Upper lobe of right lung (tissue), 1 donor: ENCODE measurements at regions not wholly inside any gene's neighbourhood (a gene's known extent, or its start where the extent isn't known, plus 50 kb on each side); places are given as distances from the start of the nearest gene placed in this dataset.

Source experiments
- ATAC-seq: fragments of 200-7000 bp; cut with Tn5 transposase; one replicate; pipeline ENCODE4 v1.9.1; 2020; ENCODE audit warnings: mild to moderate bottlenecking, moderate library complexity
- DNase-seq: peaks from one replicate; pipeline ENCODE4 v3.0.0-alpha.2; 2020
- H3K27ac ChIP-seq: fragments of 200-600 bp; one replicate; pipeline ENCODE4 v1.8.0; 2022
- H3K27me3 ChIP-seq: fragments of 200-600 bp; one replicate; pipeline ENCODE4 v1.8.0; 2022; ENCODE audit warnings: mild to moderate bottlenecking
- H3K36me3 ChIP-seq: fragments of 200-600 bp; one replicate; pipeline ENCODE4 v1.8.0; 2022
- H3K4me1 ChIP-seq: fragments of 200-600 bp; one replicate; pipeline ENCODE4 v1.8.0; 2022
- H3K4me3 ChIP-seq: fragments of 200-600 bp; one replicate; pipeline ENCODE4 v1.8.0; 2022; ENCODE audit warnings: mild to moderate bottlenecking
- H3K9me3 ChIP-seq: fragments of 200-600 bp; one replicate; pipeline ENCODE4 v1.8.0; 2022
- CTCF ChIP-seq: fragments of 200-600 bp; IDR thresholded peaks from one replicate; pipeline ENCODE4 v1.8.0; 2022; ENCODE audit warnings: antibody characterized with exemption
- intact Hi-C: fragments of 100-400 bp; cut with DNase I; formaldehyde crosslinking; loops from one replicate; pipeline ENCODE4 v1.11.0; 2022
- donor health status: DM: no; HTN: yes; CAD: no; lungs with severe emphysema.

- Histone ChIP-seq H3K9me3 (no peaks in the 10 kb centered on the region), H3K4me1 (no peaks in the 10 kb centered on the region), H3K27me3 (no peaks in the 10 kb centered on the region), H3K27ac (no peak overlapping the region), H3K4me3 (no peak overlapping the region), H3K36me3 (no peaks in the 10 kb centered on the region)
- no peak for DNase-seq
- ATAC-seq = no peak
- no peak for TF ChIP-seq CTCF
- intact Hi-C loops = no loop called here
These were observed 325.9 kb downstream of the COL12A1 start for GRCh38 chr6:74879976-74880375.

- no peak overlapping the region for H3K27ac ChIP-seq
- ATAC-seq (no peak), DNase-seq (no peak)
- no peaks in the 10 kb centered on the region for H3K27me3 ChIP-seq
- no peaks in the 10 kb centered on the region for H3K4me1 ChIP-seq
- no peak overlapping the region for H3K4me3 ChIP-seq
- H3K9me3 ChIP-seq = no peaks in the 10 kb centered on the region
- TF ChIP-seq CTCF = no peak
- intact Hi-C loops = no loop called here
- H3K36me3 ChIP-seq = no peaks in the 10 kb centered on the region
These were observed 326.6 kb downstream of the COL12A1 start for GRCh38 chr6:74879234-74879633.

DNA sequence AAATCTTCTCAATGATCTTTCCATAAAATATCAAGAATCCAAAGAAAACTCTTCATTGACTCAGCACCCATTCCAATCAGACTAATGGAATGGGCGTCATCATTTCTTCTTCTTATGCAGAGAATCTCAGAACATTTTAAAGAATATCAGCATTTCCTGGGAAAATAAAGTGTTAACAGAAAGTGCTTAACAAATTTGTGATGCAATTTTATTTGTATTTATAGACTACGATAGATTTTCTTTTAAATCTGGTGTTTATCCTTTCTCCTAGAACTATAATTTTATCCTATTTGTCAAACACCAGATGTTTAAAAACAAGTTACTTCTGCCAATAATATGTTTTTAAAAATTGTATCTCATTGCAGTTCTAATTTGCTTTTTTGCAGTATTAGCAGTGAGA, 330.7 kb downstream of the COL12A1 start:
- Histone ChIP-seq H3K36me3 (no peaks in the 10 kb centered on the region), H3K4me3 (no peak overlapping the region), H3K27me3 (no peaks in the 10 kb centered on the region), H3K4me1 (no peaks in the 10 kb centered on the region), H3K27ac (no peak overlapping the region), H3K9me3 (no peaks in the 10 kb centered on the region)
- no peak for DNase-seq
- no peak for ATAC-seq
- intact Hi-C loops = no loop called here
- no peak for TF ChIP-seq CTCF

GRCh38 chr6:74872754-74873476, 332.9 kb downstream of the COL12A1 start:
- Histone ChIP-seq H3K9me3 (no peaks in the 10 kb centered on the region), H3K27me3 (no peaks in the 10 kb centered on the region), H3K36me3 (no peaks in the 10 kb centered on the region), H3K27ac (no peak overlapping the region), H3K4me1 (no peaks in the 10 kb centered on the region), H3K4me3 (no peak overlapping the region)
- no peak for TF ChIP-seq CTCF
- intact Hi-C loops = no loop called here
- DNase-seq = no peak
- no peak for ATAC-seq

GRCh38 chr6:74871757-74872156, 334.1 kb downstream of the COL12A1 start:
- Histone ChIP-seq H3K36me3 (no peaks in the 10 kb centered on the region), H3K27me3 (no peaks in the 10 kb centered on the region), H3K27ac (no peak overlapping the region), H3K4me3 (no peak overlapping the region), H3K9me3 (no peaks in the 10 kb centered on the region), H3K4me1 (no peaks in the 10 kb centered on the region)
- no peak for TF ChIP-seq CTCF
- intact Hi-C loops = no loop called here
- DNase-seq (no peak), ATAC-seq (no peak)

- Histone ChIP-seq H3K27me3 (no peaks in the 10 kb centered on the region), H3K4me1 (no peaks in the 10 kb centered on the region), H3K27ac (no peak overlapping the region), H3K4me3 (no peak overlapping the region), H3K36me3 (no peaks in the 10 kb centered on the region), H3K9me3 (no peaks in the 10 kb centered on the region)
- TF ChIP-seq CTCF = no peak
- ATAC-seq = no peak
- intact Hi-C loops = no loop called here
- DNase-seq = no peak
These were observed 335.4 kb downstream of the COL12A1 start for GRCh38 chr6:74870403-74870802.
